Sigmoid colon (tissue), 4 donors: ENCODE measurements at regions not wholly inside any gene's neighbourhood (a gene's known extent, or its start where the extent isn't known, plus 50 kb on each side); places are given as distances from the start of the nearest gene placed in this dataset.

Experiments
- CTCF ChIP-seq, 4 experiments: fragments of 450-650 bp in 3 of 4; fragments of 200-600 bp in 1 of 4; IDR thresholded peaks; one replicate each; pipeline ENCODE4 v1.5.1; 2016 to 2019; ENCODE audit warnings: antibody characterized with exemption in 4 of 4, mild to moderate bottlenecking in 3 of 4, moderate library complexity in 2 of 4
- EP300 ChIP-seq, 4 donors: sonication (generic); formaldehyde crosslinking; IDR thresholded peaks; one replicate each; pipeline ENCODE4 v1.6.1; 2017; ENCODE audit warnings: antibody characterized with exemption in 4 of 4
- POLR2A ChIP-seq, 2 donors: fragments of 450-650 bp; IDR thresholded peaks; one replicate each; pipeline ENCODE4 v1.6.1; 2016; ENCODE audit warnings: antibody characterized with exemption in 2 of 2, mild to moderate bottlenecking in 2 of 2, moderate library complexity in 2 of 2
- POLR2AphosphoS5 ChIP-seq, 4 donors: sonication (generic); formaldehyde crosslinking; IDR thresholded peaks; one replicate each; pipeline ENCODE4 v1.6.1; 2017; ENCODE audit warnings: antibody characterized with exemption in 4 of 4

GRCh38 chr12:127480775-127481314 lies 786.1 kb upstream of the TMEM132C start:
- no peak for TF ChIP-seq POLR2A (IDR thresholded peaks at IDR 0.05)
- TF ChIP-seq CTCF (IDR thresholded peaks at IDR 0.05): no peak
- no peak for TF ChIP-seq POLR2AphosphoS5 (IDR thresholded peaks at IDR 0.05)
- TF ChIP-seq EP300 (IDR thresholded peaks at IDR 0.05): no peak
